NCI-H2227 (cell line): ENCODE measurements at regions not wholly inside any gene's neighbourhood (a gene's known extent, or its start where the extent isn't known, plus 50 kb on each side); places are given as distances from the start of the nearest gene placed in this dataset.

ENCODE experiments used
- DNase-seq: peaks from one replicate; lab custom pipeline; 2025; ENCODE audit not compliant: unreplicated experiment; lab: John Stamatoyannopoulos, UW

- DNase-seq = no peak
These were observed 170.0 kb upstream of the ROBO2 start for GRCh38 chr3:76869726-76870384.

- DNase-seq = no peak
These were observed 168.2 kb upstream of the ROBO2 start for GRCh38 chr3:76871655-76872054.

DNA sequence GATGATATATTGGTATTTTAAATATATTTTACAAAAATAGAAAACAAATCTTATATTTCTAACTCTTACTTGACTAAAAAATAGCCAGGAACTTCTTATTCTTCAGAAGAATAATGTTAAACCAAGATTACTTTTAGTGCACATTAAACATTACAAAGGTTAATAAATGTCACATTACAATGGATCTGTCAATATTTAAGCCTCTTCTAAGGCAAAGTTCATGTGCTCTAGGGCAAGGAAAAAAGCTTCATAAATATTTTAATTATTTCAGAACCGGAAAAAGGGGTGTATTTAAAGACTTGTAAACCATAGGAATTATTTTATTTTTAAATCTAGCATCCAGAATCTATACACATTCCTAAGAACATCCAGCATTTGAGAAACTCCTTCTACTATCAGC is 166.9 kb upstream of the ROBO2 start:
- no peak for DNase-seq

- no peak for DNase-seq
These were observed 166.2 kb upstream of the ROBO2 start for GRCh38 chr3:76873532-76874242.

GRCh38 chr3:76879959-76880358 is 159.9 kb upstream of the ROBO2 start:
- DNase-seq = no peak

GRCh38 chr3:76886761-76887500 is 153.0 kb upstream of the ROBO2 start:
- no peak for DNase-seq

DNA sequence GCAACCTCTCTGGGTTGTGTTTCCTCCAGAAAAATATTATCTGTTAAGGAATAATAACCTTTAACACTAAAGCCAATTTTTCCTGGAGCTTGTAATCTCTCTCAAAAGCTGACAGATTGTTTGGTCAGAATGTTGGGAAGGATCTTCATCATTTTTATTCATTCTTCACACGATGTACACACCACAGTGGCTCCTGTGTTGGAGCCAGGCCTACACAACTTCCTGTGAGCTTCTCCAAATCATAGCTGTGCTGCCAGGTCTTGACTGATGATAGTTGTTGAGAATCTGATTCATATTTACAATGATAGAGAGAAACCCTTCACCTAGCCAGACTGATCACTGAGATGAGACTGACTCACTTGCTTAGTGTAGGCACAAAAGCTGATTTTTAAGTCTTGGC is 151.0 kb upstream of the ROBO2 start:
- no peak for DNase-seq

- DNase-seq = no peak
These were observed 150.0 kb upstream of the ROBO2 start for GRCh38 chr3:76889911-76890310.

DNA sequence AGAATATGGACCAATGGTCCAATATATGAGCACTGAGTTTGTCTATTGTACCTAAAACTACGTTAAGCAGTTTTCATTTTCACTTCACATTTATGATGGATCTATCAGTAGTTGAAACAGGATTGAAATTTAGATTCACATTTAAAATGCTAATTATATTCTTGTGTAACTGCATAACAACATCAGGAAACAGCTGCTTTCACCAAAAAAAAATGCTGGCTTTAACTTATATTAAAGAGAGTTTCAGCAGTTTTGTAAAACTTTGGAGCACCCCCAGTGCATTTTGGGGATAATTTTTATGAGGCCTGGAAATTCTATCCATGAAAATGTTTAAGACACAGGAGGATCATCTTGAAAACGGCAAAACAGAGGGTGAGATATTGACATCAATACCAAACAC is 142.8 kb upstream of the ROBO2 start:
- no peak for DNase-seq

- DNase-seq = no peak
These were observed 139.3 kb upstream of the ROBO2 start for GRCh38 chr3:76900596-76900995.

DNA sequence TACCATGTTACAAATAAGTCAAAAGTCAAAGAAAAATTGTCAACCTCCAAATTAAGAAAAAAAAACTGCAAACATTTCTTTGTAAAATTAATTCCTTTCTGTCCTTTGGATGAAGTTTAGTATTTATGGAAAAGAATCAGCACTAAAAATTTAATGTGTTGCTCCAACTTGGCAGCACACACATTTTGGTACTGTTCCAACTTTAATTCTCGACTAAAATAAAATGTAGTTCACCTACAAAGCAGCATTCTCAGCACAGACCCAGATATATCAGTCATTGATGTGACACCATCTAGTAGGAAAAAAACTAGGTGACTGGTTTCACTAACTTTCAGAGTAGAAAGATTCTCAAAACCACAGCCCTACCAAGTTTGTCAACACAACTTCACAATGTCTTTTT is 131.7 kb upstream of the ROBO2 start:
- DNase-seq = no peak

- DNase-seq = no peak
These were observed 127.0 kb upstream of the ROBO2 start for GRCh38 chr3:76912841-76913383.

GRCh38 chr3:76917436-76917835 is 122.5 kb upstream of the ROBO2 start:
- no peak for DNase-seq

DNA sequence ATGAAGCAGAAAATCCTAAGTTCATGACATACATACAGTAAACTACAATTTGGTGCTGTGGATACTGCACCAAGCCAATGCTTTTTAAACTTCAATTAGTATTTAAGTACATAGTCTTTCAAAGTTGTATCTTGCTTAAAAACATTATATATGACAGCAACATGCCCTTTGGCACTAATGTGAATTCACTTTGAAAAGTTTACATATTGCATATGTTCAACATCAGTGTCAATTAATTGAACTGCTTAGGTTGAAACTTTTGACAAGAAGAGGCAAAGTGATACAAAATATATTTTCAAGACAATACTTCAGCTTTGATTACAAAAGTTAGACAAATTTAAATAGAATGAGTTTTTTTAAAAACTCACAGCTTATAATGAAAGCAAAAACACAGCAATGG is 119.4 kb upstream of the ROBO2 start:
- no peak for DNase-seq

GRCh38 chr3:76923485-76923884 is 116.4 kb upstream of the ROBO2 start:
- no peak for DNase-seq

DNA sequence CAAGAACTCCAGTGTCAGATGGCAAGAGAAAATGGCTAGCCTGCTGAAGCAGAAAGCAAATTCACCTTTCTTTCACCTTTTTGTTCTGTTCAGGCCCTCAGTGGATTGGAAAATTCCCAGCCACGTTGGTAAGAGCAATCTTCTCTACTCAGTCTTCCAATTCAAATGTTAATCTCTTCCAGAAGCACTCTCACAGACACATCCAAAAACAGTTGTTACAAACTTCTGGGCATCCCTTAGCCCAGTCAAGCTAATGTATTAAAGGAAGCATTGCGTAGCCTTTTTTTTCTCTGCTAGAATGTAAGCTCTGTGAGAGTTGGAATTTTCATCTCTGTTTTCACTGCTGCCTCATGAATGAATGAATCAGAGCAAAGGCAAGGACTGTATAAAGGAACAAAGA is 109.2 kb upstream of the ROBO2 start:
- no peak for DNase-seq

DNA sequence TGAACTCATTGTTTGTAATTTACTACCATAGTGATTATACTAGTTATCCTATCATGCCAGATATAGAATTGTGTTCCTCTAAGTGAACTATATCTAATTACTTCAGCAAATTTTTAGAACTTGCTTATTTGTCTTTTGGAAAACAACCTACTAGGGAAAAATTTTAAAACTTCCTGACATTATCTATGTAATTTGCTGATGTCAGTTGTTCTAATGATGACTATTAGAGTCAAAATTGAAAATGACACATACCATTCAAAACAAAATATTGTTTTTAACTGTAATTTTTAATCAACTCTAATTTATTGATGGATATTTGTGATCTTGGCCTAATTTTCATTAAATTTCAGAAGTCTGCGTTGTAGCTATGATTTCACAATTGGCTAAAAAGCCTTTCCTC is 106.7 kb upstream of the ROBO2 start:
- no peak for DNase-seq

- no peak for DNase-seq
These were observed 100.9 kb upstream of the ROBO2 start for GRCh38 chr3:76938962-76939361.

DNA sequence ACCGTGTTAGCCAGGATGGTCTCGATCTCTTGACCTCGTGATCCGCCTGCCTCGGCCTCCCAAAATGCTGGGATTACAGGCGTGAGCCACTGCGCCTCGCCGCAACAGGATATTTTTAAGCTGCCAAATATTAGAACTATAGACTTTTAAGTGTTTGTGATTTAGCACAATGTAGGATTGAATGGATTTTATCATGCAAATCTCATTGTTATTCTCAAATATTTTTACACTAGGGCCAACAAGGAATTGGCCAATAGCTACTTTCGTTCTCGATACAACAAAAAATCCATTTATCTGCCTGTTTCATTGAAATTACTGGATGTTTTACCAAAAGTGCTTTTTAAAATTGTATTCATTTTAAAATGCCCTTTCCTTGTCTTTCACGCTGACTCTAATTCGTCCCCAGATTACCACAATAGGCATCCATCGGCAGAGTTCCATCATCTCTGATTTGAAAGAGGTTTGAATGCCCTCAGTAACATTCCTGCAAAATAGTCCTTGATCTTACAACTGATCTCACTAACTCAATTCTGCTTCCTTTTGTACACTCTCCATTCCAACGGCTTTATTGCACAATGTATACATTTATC is 99.6 kb upstream of the ROBO2 start:
- no peak for DNase-seq

DNA sequence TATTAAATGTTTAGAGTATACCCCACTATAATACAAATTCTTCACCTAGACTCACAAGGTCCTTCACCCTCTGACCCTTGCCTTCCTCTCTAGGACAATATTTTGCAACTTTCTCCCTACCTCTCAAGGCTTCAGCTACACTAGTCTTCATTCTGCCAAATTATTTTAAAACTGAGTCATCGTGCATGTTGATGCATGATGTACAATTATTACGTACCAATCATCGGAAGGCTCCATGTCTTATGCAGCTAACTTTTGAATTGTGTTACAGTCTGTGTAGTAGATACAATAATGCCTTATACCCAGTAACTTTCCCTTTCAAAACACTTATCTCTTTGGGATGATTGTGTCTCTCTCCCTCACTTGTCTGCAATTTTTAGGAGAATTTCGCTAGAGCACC is 98.5 kb upstream of the ROBO2 start:
- DNase-seq = no peak

- no peak for DNase-seq
These were observed 97.8 kb upstream of the ROBO2 start for GRCh38 chr3:76942101-76942500.

GRCh38 chr3:76943058-76943457 is 96.8 kb upstream of the ROBO2 start:
- no peak for DNase-seq
